ENCODE measurements at regions not wholly inside any gene's neighbourhood (a gene's known extent, or its start where the extent isn't known, plus 50 kb on each side); places are given as distances from the start of the nearest gene placed in this dataset.

- Histone ChIP-seq H3K9me3 (replicated peaks; ENCODE audit: control insufficient read depth, low read depth, low read length) (no peaks in the 10 kb centered on the region), H3K27ac (ENCODE audit: low read length) (no peak overlapping the region), H3K27me3 (ENCODE audit: control insufficient read depth, insufficient read depth, low read length) (no peaks in the 10 kb centered on the region), H3K4me3 (ENCODE audit: low read length) (no peak overlapping the region), H3K36me3 (ENCODE audit: control insufficient read depth, insufficient read depth, low read length) (no peaks in the 10 kb centered on the region), H3K4me1 (ENCODE audit: control insufficient read depth, insufficient read depth, low read length) (no peaks in the 10 kb centered on the region)
- DNase-seq: no peak
- WGBS (ENCODE audit: insufficient coverage): 94% methylated on average over 5 of the region's 5 CpGs
Observed at GRCh38 chr12:28811457-28811856, 337.6 kb upstream of the FAR2 start.

DNA sequence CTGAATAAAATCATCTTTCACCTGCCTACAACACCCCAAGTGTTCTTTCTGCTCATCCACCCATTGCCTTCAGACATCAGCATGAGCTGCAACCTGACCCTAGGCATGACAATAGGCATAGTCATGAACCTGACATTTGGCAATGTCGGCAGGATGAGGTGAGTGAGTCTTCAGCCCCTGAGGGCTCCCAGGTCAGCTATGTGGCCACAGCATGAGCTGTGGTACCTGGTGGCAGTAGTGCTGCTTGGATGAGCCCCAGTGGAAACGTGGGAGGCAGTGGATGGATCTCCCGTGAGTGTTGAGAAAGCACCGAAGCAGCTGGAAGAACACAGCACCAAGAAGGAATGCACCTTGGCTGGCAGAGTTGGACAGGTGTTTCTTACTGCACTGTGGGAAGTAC lies 334.8 kb upstream of the FAR2 start:
- 67% methylated on average over 4 of the region's 4 CpGs for WGBS (ENCODE audit: insufficient coverage)
- no peak overlapping the region for H3K4me3 ChIP-seq (ENCODE audit: low read length)

DNA sequence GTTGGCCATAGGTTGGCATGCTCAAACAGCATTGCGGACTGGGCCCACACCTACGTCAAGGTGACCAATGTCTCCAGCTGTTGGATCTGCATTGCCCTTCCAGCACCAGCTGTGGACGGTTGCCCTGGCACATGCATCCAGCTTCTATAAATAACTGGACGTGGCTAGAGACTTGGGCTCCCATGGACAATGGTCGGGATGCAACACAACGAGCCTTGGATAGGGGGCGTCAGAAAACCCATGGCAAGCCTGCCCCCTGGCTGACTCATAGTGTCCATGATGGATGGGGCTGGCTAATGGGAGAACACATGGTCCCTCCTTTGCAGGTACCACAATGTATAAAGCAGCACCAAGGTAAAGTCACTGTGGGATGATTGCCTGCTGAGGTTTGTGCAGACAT lies 331.6 kb upstream of the FAR2 start:
- no peaks in the 10 kb centered on the region for H3K4me1 ChIP-seq (ENCODE audit: control insufficient read depth, insufficient read depth, low read length)
- no peak overlapping the region for H3K27ac ChIP-seq (ENCODE audit: low read length)
- no peaks in the 10 kb centered on the region for H3K36me3 ChIP-seq (ENCODE audit: control insufficient read depth, insufficient read depth, low read length)
- 88% methylated on average over 7 of the region's 7 CpGs for WGBS (ENCODE audit: insufficient coverage)
- no peaks in the 10 kb centered on the region for H3K9me3 ChIP-seq (replicated peaks; ENCODE audit: control insufficient read depth, low read depth, low read length)
- no peak overlapping the region for H3K4me3 ChIP-seq (ENCODE audit: low read length)
- no peak for DNase-seq
- H3K27me3 ChIP-seq (ENCODE audit: control insufficient read depth, insufficient read depth, low read length): no peaks in the 10 kb centered on the region

More for the DNA sequence above, 334.8 kb upstream of the FAR2 start:
- no peaks in the 10 kb centered on the region for H3K4me1 ChIP-seq (ENCODE audit: control insufficient read depth, insufficient read depth, low read length)
- no peaks in the 10 kb centered on the region for H3K9me3 ChIP-seq (replicated peaks; ENCODE audit: control insufficient read depth, low read depth, low read length)
- H3K27me3 ChIP-seq (ENCODE audit: control insufficient read depth, insufficient read depth, low read length): no peaks in the 10 kb centered on the region
- H3K27ac ChIP-seq (ENCODE audit: low read length): no peak overlapping the region
- DNase-seq: no peak
- no peaks in the 10 kb centered on the region for H3K36me3 ChIP-seq (ENCODE audit: control insufficient read depth, insufficient read depth, low read length)

- no CpG with 5 or more reads among the region's 2 CpGs for WGBS (ENCODE audit: insufficient coverage)
- no peak overlapping the region for H3K27ac ChIP-seq (ENCODE audit: low read length)
- no peak for DNase-seq
Observed at GRCh38 chr12:28824193-28824846, 324.8 kb upstream of the FAR2 start.

DNA sequence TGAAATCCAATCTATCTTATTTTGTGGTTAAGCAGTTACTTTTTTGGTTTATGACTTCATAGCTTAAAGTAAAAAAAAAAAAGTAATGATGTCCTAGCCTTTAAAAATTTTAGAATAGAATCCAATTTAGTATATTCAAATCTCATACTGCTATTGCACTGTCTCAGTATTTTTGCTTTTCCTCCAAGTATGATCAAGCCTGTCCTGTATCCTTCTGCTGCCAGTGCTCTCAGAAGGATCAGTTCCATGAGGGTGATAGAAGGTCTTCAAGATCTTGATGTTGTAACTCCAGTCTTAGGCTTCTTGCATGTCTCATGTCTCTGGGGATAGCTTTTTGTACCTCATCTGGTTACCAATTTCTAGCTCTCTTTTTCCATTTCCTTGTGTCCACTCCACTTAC lies 324.2 kb upstream of the FAR2 start:
- H3K27me3 ChIP-seq (ENCODE audit: control insufficient read depth, insufficient read depth, low read length): no peaks in the 10 kb centered on the region
- H3K36me3 ChIP-seq (ENCODE audit: control insufficient read depth, insufficient read depth, low read length): no peaks in the 10 kb centered on the region
- H3K4me3 ChIP-seq (ENCODE audit: low read length): no peak overlapping the region
- H3K4me1 ChIP-seq (ENCODE audit: control insufficient read depth, insufficient read depth, low read length): no peaks in the 10 kb centered on the region
- no peaks in the 10 kb centered on the region for H3K9me3 ChIP-seq (replicated peaks; ENCODE audit: control insufficient read depth, low read depth, low read length)
- H3K27ac ChIP-seq (ENCODE audit: low read length): no peak overlapping the region
- DNase-seq: no peak

More at GRCh38 chr12:28824193-28824846, 324.8 kb upstream of the FAR2 start:
- Histone ChIP-seq H3K4me3 (ENCODE audit: low read length) (no peak overlapping the region), H3K4me1 (ENCODE audit: control insufficient read depth, insufficient read depth, low read length) (no peaks in the 10 kb centered on the region), H3K27me3 (ENCODE audit: control insufficient read depth, insufficient read depth, low read length) (no peaks in the 10 kb centered on the region), H3K36me3 (ENCODE audit: control insufficient read depth, insufficient read depth, low read length) (no peaks in the 10 kb centered on the region), H3K9me3 (replicated peaks; ENCODE audit: control insufficient read depth, low read depth, low read length) (no peaks in the 10 kb centered on the region)

DNA sequence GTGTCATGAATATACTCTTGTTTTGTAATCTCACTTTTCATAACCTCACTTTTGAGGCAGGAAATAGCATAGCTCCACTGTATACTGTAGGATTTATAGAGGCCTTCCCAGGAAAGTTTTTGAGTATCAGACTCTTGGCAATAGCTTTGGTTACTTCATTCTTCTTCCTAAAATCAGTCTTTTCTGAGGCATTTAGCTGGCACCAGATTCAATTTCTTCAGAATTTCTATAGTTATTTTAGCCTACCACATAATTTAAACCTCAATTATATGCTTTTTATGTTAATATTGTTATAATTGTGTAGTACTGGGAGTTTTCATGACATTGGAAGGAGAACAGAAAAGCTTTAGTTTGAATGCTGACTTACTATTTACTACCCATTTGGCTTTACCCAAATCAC lies 322.3 kb upstream of the FAR2 start:
- no peaks in the 10 kb centered on the region for H3K36me3 ChIP-seq (ENCODE audit: control insufficient read depth, insufficient read depth, low read length)
- H3K27me3 ChIP-seq (ENCODE audit: control insufficient read depth, insufficient read depth, low read length): no peaks in the 10 kb centered on the region
- H3K27ac ChIP-seq (ENCODE audit: low read length): no peak overlapping the region
- DNase-seq: no peak
- no peaks in the 10 kb centered on the region for H3K9me3 ChIP-seq (replicated peaks; ENCODE audit: control insufficient read depth, low read depth, low read length)
- no peaks in the 10 kb centered on the region for H3K4me1 ChIP-seq (ENCODE audit: control insufficient read depth, insufficient read depth, low read length)
- no peak overlapping the region for H3K4me3 ChIP-seq (ENCODE audit: low read length)

DNA sequence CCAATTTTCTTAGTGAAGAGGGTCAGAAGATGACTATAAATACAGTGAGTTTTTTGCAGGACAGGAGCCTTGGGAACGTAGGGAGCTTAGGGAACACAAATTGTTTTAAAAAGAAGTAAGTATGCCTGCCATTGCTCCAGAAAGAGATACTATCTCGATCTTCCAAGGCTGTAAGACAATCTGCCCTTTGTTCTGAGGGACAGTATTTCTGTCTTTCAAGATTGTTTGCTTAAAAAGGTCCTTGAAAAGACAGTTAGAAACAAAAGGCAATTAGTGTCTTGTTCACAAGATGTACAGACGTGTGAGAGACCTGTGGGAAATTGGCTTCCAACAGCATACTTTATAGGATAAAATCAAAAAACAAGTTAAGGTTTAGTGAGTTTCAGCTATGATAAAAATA lies 321.2 kb upstream of the FAR2 start:
- DNase-seq: no peak
- no peaks in the 10 kb centered on the region for H3K4me1 ChIP-seq (ENCODE audit: control insufficient read depth, insufficient read depth, low read length)
- H3K27ac ChIP-seq (ENCODE audit: low read length): no peak overlapping the region
- H3K9me3 ChIP-seq (replicated peaks; ENCODE audit: control insufficient read depth, low read depth, low read length): no peaks in the 10 kb centered on the region
- H3K27me3 ChIP-seq (ENCODE audit: control insufficient read depth, insufficient read depth, low read length): no peaks in the 10 kb centered on the region
- WGBS (ENCODE audit: insufficient coverage): 20% methylated on average over 1 of the region's 3 CpGs
- no peak overlapping the region for H3K4me3 ChIP-seq (ENCODE audit: low read length)
- H3K36me3 ChIP-seq (ENCODE audit: control insufficient read depth, insufficient read depth, low read length): no peaks in the 10 kb centered on the region

DNA sequence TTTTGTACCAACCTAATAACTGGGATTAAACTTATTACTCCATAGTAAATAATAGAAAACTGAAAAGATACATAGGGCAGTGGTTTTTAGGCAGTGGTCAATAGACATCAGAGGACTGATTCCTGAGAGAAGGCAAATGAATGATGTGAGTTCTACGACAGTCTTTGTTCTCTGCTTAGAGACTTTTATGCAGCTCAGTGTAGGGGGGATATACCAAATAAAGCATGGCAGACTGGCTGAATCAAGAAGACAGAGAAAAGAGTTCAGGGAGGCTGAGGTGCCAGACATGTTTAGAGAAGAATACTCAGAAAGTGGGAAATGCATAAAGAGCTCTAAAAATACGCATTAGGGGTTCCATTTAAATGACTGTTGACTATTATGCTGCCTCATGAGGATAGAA lies 320.8 kb upstream of the FAR2 start:
- Histone ChIP-seq H3K9me3 (replicated peaks; ENCODE audit: control insufficient read depth, low read depth, low read length) (no peaks in the 10 kb centered on the region), H3K4me3 (ENCODE audit: low read length) (no peak overlapping the region), H3K27me3 (ENCODE audit: control insufficient read depth, insufficient read depth, low read length) (no peaks in the 10 kb centered on the region), H3K36me3 (ENCODE audit: control insufficient read depth, insufficient read depth, low read length) (no peaks in the 10 kb centered on the region), H3K27ac (ENCODE audit: low read length) (no peak overlapping the region), H3K4me1 (ENCODE audit: control insufficient read depth, insufficient read depth, low read length) (no peaks in the 10 kb centered on the region)
- 94% methylated on average over 2 of the region's 2 CpGs for WGBS (ENCODE audit: insufficient coverage)
- DNase-seq: no peak

- H3K9me3 ChIP-seq (replicated peaks; ENCODE audit: control insufficient read depth, low read depth, low read length): no peaks in the 10 kb centered on the region
- no peak for DNase-seq
- H3K27me3 ChIP-seq (ENCODE audit: control insufficient read depth, insufficient read depth, low read length): no peaks in the 10 kb centered on the region
- no peak overlapping the region for H3K27ac ChIP-seq (ENCODE audit: low read length)
- H3K36me3 ChIP-seq (ENCODE audit: control insufficient read depth, insufficient read depth, low read length): no peaks in the 10 kb centered on the region
- no peaks in the 10 kb centered on the region for H3K4me1 ChIP-seq (ENCODE audit: control insufficient read depth, insufficient read depth, low read length)
- 71% methylated on average over 9 of the region's 11 CpGs for WGBS (ENCODE audit: insufficient coverage)
- H3K4me3 ChIP-seq (ENCODE audit: low read length): no peak overlapping the region
Observed at GRCh38 chr12:28830491-28830890, 318.6 kb upstream of the FAR2 start.

- no peaks in the 10 kb centered on the region for H3K9me3 ChIP-seq (replicated peaks; ENCODE audit: control insufficient read depth, low read depth, low read length)
- DNase-seq: no peak
- H3K36me3 ChIP-seq (ENCODE audit: control insufficient read depth, insufficient read depth, low read length): no peaks in the 10 kb centered on the region
- H3K4me3 ChIP-seq (ENCODE audit: low read length): no peak overlapping the region
- no peaks in the 10 kb centered on the region for H3K4me1 ChIP-seq (ENCODE audit: control insufficient read depth, insufficient read depth, low read length)
- no peaks in the 10 kb centered on the region for H3K27me3 ChIP-seq (ENCODE audit: control insufficient read depth, insufficient read depth, low read length)
- WGBS (ENCODE audit: insufficient coverage): no CpG with 5 or more reads among the region's 2 CpGs
- H3K27ac ChIP-seq (ENCODE audit: low read length): no peak overlapping the region
Observed at GRCh38 chr12:28844718-28845117, 304.4 kb upstream of the FAR2 start.

DNA sequence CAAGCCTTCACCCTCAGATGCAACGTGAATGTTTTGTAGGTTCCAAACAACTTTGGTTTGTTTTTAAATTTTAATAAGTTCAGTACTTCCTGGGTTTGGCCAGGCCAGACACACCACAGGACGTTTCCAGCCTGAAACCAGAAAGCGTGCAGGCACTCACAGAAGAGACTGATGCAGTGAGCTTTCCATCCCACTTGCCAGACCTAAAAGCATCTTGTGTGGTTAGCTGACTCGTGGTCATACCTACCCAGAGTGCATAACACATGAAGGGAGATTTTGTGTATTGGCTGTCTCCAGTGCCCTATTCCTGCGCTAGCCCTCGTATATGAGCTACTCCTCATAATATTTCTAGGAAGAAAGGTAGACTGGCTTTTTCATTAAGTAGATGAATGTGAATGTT lies 297.3 kb upstream of the FAR2 start:
- no CpG with 5 or more reads among the region's 6 CpGs for WGBS (ENCODE audit: insufficient coverage)
- Histone ChIP-seq H3K36me3 (ENCODE audit: control insufficient read depth, insufficient read depth, low read length) (no peaks in the 10 kb centered on the region), H3K9me3 (replicated peaks; ENCODE audit: control insufficient read depth, low read depth, low read length) (no peaks in the 10 kb centered on the region), H3K4me3 (ENCODE audit: low read length) (no peak overlapping the region), H3K27me3 (ENCODE audit: control insufficient read depth, insufficient read depth, low read length) (no peaks in the 10 kb centered on the region), H3K27ac (ENCODE audit: low read length) (no peak overlapping the region), H3K4me1 (ENCODE audit: control insufficient read depth, insufficient read depth, low read length) (no peaks in the 10 kb centered on the region)
- no peak for DNase-seq
